DMS 273 treated with DMSO at 0.1 percent for 48 hours (cell line): ENCODE measurements at regions not wholly inside any gene's neighbourhood (a gene's known extent, or its start where the extent isn't known, plus 50 kb on each side); places are given as distances from the start of the nearest gene placed in this dataset.
"Not testable (repeated sequence)": the region's sequence is repeated elsewhere in the genome, so short reads cannot be mapped to it uniquely, and the experiment has no call there.

ENCODE experiments used
- DNase-seq: peaks from one replicate; lab custom pipeline; 2025; lab: John Stamatoyannopoulos, UW

- DNase-seq: no peak
Observed at GRCh38 chr4:169934794-169935429, 91.3 kb downstream of the MFAP3L start.

DNA sequence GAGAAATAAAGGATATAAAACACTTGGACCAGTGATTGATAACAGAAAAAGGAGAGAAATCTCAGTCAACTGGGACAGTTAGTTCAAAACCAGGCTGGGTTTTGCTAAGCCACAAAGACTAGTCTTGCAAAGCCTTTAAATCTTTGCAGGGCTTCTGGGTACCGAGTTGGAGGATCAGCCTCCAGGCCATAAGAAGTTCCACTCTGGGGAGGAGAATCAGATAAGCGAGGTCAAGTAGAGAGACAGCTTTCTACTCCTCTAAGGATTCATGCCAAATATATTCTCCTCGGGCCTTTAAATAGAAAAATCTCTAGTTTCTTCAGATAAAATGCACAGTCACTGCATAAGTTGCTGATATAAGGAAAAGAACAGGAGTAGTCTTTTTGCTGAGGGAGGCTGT, 92.7 kb downstream of the MFAP3L start:
- no peak for DNase-seq

- no peak for DNase-seq
Observed at GRCh38 chr4:169931964-169932363, 94.2 kb downstream of the MFAP3L start.

DNA sequence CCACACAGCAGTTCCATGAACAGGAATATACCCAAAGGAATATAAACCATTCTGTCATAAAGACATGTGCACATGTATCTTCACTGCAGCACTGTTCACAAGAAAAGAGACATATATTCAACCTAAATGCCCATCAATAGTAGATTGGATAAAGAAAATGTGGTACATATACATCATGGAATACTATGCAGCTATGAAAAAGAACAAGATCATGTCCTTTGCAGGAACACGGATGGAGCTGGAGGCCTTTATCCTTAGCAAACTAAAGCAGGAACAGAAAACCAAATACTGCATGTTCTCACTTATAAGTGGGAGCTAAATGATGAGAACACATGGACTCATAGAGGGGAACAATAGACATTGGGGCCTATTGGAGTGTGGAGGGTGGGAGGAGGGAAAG, 95.4 kb downstream of the MFAP3L start:
- DNase-seq: not testable (repeated sequence)

DNA sequence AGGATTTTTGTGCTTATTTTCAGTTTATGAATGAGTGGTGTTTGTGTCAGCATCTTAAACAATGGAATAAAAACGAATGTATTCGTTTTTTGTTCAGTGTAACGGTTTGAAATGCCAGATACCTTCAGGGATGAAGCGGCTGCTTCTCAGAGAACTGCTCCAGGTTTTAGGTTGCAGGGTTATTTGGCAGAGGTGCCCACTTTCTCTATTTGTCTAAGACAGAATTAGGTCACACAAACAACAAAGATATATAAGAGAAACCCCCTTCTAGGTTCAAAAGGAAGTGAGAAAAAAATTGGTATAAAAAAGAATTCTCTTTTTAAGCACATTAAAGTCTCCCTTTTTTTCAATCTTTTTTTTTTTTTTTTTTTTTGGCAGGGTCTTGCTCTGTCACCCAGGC, 98.9 kb downstream of the MFAP3L start:
- no peak for DNase-seq

DNA sequence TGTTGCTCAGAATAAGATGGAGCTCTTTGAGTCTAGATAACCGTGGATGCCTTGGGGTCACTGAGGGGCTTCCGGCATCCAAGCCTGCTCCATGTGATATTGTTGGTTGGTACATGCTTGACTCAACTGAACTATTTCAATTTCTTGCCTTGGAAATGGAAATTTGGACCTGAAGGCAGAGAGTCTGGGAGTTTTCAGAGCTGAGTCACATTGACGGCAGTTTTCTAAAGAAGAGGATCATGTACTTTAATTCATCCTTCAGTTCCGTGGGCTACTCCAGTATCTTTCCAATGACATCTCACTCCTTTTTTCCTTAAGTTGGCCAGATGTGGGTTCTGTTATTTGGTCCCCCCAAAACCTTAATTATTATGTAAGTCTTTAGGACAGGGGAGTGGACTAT, 100.5 kb downstream of the MFAP3L start:
- DNase-seq: no peak

- no peak for DNase-seq
Observed at GRCh38 chr4:169922632-169923276, 103.4 kb downstream of the MFAP3L start.

GRCh38 chr4:169921732-169922131, 104.5 kb downstream of the MFAP3L start:
- no peak for DNase-seq

DNA sequence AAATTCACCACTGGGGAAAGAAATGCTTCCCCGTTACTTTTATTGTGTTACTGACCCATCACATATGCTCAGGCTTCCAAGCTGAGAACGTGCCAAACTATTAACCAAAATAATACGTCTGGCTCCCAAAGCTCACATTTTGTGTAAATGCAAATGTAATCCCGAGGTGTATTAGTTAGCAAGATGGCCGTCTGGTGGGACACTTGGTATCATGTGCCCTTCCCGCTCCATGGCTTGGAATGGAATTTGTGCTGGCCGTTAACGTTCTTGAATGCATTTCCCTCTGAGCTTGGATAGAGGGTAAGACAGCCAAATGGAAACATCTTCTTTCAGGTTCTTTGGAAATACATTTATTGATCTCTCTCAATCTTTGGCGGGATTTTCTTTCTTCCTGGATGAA, 105.0 kb downstream of the MFAP3L start:
- no peak for DNase-seq

DNA sequence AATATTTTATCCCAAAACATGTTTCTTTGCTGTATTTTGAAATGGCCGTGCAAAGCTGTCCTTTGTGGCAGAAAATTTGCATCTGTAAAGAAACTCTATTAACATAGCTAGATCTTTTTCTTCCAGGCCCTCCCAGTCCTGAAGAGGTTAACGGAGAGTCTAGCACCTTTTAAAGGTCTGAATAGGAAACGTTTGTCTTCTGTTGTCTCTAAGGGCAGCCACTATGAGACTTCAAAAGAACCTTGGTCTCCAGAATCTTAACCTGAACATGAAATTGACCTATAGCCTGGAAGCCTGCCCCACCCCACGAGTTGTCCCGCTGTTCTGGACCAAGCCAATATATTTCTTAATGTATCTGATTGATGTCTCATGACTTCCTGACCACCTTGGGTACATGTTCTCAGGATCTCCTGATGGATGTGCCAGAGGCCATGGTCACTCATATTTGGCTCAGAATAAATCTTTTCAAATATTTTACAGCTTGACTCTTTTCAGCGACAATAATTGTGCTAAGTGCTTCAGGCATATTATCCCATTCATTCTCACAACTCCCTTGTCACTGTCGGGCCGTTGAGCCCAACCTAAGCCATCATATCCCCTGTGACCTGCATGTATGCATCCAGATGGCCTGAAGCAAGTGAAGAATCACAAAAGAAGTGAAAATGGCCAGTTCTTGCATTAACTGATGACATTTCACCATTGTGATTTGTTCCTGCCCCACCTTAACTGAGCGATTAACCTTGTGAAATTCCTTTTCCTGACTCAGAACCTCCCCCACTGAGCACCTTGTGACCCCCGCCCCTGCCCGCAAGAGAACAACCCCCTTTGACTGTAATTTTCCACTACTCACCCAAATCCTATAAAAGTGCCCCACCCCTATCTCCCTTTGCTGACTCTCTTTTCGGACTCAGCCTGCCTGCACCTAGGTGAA, 106.7 kb downstream of the MFAP3L start:
- not testable (repeated sequence) for DNase-seq

DNA sequence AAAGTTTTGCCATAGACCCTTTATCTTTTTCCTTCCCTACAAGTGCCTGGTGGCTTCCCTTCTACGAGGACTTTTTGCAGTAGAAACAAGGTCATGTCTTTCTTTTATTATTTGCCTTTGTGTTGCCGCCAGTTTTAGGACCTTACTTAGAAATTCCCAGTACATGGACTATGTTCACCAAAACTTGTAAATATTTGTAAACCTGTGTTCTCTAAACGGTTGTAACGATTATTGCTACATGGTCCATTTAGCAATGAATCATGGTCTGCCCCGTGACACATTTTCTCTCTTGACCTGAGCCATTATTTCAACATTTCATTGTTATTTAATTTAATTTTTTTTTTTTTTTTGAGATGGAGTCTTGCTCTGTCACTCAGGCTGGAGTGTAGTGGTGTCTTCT, 110.7 kb downstream of the MFAP3L start:
- DNase-seq: no peak

GRCh38 chr4:169914866-169915265, 111.3 kb downstream of the MFAP3L start:
- no peak for DNase-seq

DNA sequence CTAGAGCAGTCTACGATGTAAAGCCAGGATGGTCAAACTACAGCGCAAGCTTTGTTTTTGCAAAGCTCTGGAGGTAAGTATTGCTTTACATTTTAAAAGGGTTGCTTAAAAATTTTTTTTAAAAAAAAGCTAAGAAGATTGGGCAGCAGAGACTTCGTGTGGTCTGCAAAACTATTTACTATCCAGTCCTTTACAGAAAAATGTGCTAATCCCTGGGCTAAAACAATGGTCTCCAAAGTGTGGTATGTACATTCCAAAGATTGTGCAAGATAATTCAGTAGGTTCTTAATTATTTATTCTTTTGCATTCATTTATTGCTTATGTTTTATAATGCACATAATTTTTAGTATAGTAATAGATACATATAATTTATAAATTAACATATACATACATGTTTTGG, 113.2 kb downstream of the MFAP3L start:
- no peak for DNase-seq

- no peak for DNase-seq
Observed at GRCh38 chr4:169909897-169910296, 116.3 kb downstream of the MFAP3L start.

GRCh38 chr4:169909479-169909878, 116.7 kb downstream of the MFAP3L start:
- DNase-seq: no peak

GRCh38 chr4:169907705-169908104, 118.5 kb downstream of the MFAP3L start:
- DNase-seq: no peak

GRCh38 chr4:169906821-169907220, 119.4 kb downstream of the MFAP3L start:
- no peak for DNase-seq

GRCh38 chr4:169906104-169906503, 120.1 kb downstream of the MFAP3L start:
- DNase-seq: no peak

DNA sequence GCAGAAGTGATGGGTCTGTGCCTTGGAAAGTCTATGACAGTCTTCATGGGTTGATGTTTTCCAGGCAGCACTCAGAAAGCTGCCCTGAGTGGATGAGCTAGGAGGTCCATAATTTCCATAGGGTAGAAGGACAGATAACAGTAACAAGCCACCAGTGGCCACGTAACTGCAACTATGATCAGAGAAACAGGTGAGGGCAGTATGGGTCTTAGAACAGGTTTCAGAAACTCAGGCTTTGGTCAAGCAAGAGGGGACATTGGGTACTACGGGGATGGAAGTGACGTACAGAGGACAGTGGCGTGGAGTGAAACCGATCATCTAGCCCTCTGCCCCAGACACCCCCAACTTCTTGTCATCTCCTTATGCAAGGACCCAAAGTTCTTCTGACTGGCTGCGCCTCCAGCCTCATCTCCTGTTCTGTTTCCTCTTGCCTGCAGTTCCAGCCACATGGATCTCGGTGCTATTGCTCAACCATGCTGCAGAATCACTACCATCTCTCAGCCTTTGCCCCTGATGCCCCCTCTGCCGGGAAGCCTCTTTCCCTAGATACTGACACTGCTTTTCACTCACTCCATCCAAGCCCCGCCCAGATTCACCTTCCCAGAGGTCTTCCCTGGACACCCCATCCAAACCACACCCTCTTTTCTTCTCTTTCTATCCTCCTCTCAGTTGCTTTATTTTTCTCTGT, 123.4 kb downstream of the MFAP3L start:
- no peak for DNase-seq

GRCh38 chr4:169900241-169900845, 125.9 kb downstream of the MFAP3L start:
- DNase-seq: no peak

- no peak for DNase-seq
Observed at GRCh38 chr4:169899295-169899694, 126.9 kb downstream of the MFAP3L start.

DNA sequence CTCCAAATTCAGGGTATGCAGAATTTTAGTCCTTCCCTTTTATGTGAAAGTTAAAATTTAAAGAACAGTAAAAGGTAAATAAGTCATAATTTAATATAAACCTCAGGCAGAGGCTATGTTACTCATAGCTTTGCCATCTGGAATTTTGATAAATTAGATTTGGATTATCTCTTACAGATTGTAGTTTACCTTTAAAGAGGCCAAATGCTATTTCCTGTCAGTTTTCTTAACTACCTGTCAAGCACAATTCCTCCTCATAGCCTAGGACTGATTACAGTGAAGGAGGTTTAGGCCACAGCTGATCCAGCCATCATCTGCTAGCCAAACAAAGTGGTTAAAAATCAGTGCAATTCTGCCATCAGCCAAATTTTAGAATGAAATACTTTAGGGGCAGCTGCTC, 128.1 kb downstream of the MFAP3L start:
- no peak for DNase-seq
